Endothelial cell of umbilical vein (primary cell): ENCODE measurements at regions not wholly inside any gene's neighbourhood (a gene's known extent, or its start where the extent isn't known, plus 50 kb on each side); places are given as distances from the start of the nearest gene placed in this dataset.

ENCODE experiments used
- BruUV-seq: library from RNA; stranded (reverse); fragments of 400-500 nt; replicated peaks from 2 replicates; lab custom pipeline; 2021; lab: Mats Ljungman, UMichigan
- CTCF ChIA-PET: fragments of 300-600, 350-600 bp; sonication (Branson Sonifier 250); formaldehyde crosslinking; loops from one replicate; lab custom pipeline; 2021; ENCODE audit warnings: antibody characterized with exemption, inconsistent platforms; lab: Charles Lee
- POLR2A ChIA-PET: fragments of 300-600, 350-600 bp; sonication (Branson Sonifier 250); formaldehyde crosslinking; loops from one replicate; lab custom pipeline; 2021; ENCODE audit warnings: antibody characterized with exemption, inconsistent platforms; lab: Charles Lee
- DNase-seq: peaks from one replicate; pipeline ENCODE4 v3.0.0-alpha.2; 2011; ENCODE audit warnings: low read depth, low spot score
- FAIRE-seq: peaks from 2 replicates; lab custom pipeline; 2011; peaks lifted over from hg19 to GRCh38; lab: Jason Lieb, UNC
- H2AFZ ChIP-seq: 2 replicates; pipeline ENCODE4 v1.6.0; 2012; ENCODE audit warnings: low read depth, low read length, control low read depth, inconsistent platforms
- H3K27ac ChIP-seq: 2 replicates; pipeline ENCODE4 v1.5.1; 2011; ENCODE audit warnings: low read depth, mild to moderate bottlenecking, control low read depth, low read length, moderate library complexity; ENCODE audit not compliant: insufficient read depth
- H3K27me3 ChIP-seq, 2 experiments: 2 replicates each; pipeline versions ENCODE4 v1.6.0 to v1.6.1; 2011; ENCODE audit warnings: low read length in 2 of 2, mixed read lengths in 1 of 2; ENCODE audit not compliant: control insufficient read depth in 2 of 2, insufficient read depth in 2 of 2
- H3K36me3 ChIP-seq, 2 experiments: 2 replicates in 1 of 2; 3 replicates in 1 of 2; pipeline ENCODE4 v1.5.1; 2011; ENCODE audit warnings: low read length in 2 of 2, mild to moderate bottlenecking in 1 of 2, moderate library complexity in 1 of 2; ENCODE audit not compliant: control insufficient read depth in 2 of 2, insufficient read depth in 2 of 2; ENCODE audit errors: extremely low read depth in 1 of 2
- H3K4me1 ChIP-seq: 3 replicates; pipeline ENCODE4 v1.5.1; 2011; ENCODE audit warnings: mild to moderate bottlenecking, low read length; ENCODE audit not compliant: control insufficient read depth, insufficient read depth; ENCODE audit errors: extremely low read depth
- H3K4me2 ChIP-seq: 2 replicates; pipeline ENCODE4 v1.6.1; 2011; ENCODE audit warnings: low read length, control low read depth, mixed read lengths; ENCODE audit not compliant: insufficient read depth
- H3K4me3 ChIP-seq, 3 experiments: fragments of 200-600 bp in 1 of 3; sonication (generic), shearing (Covaris generic) in 1 of 3; replicated peaks in 1 of 3; 2 replicates each; pipeline ENCODE4 v1.5.1; 2011 to 2016; ENCODE audit warnings: control low read depth in 3 of 3, low read length in 3 of 3, mild to moderate bottlenecking in 2 of 3, inconsistent platforms in 1 of 3, low read depth in 1 of 3, moderate library complexity in 1 of 3; ENCODE audit not compliant: insufficient read depth in 1 of 3
- H3K79me2 ChIP-seq: 2 replicates; pipeline ENCODE4 v1.6.0; 2012; ENCODE audit warnings: low read length, inconsistent platforms; ENCODE audit not compliant: control insufficient read depth, insufficient read depth
- H3K9ac ChIP-seq: replicated peaks from 2 replicates; pipeline ENCODE3; 2011; ENCODE audit warnings: low read length, control low read depth; ENCODE audit not compliant: insufficient read depth; ENCODE audit errors: extremely low read depth
- H3K9me1 ChIP-seq: replicated peaks from 3 replicates; pipeline ENCODE4 v1.6.0; 2011; ENCODE audit warnings: mild to moderate bottlenecking, low read length; ENCODE audit not compliant: control insufficient read depth, insufficient read depth; ENCODE audit errors: extremely low read depth
- H3K9me3 ChIP-seq: replicated peaks from 2 replicates; pipeline ENCODE4 v1.5.1; 2012; ENCODE audit warnings: low read length, inconsistent platforms; ENCODE audit not compliant: control insufficient read depth, insufficient read depth
- H4K20me1 ChIP-seq: replicated peaks from 2 replicates; pipeline ENCODE3; 2011; ENCODE audit warnings: mild to moderate bottlenecking, low read length; ENCODE audit not compliant: control insufficient read depth, insufficient read depth; ENCODE audit errors: extremely low read depth
- EZH2 ChIP-seq: IDR thresholded peaks from 2 replicates; pipeline ENCODE4 v1.6.1; 2012; ENCODE audit warnings: borderline replicate concordance, low read depth, mild to moderate bottlenecking, moderate library complexity, low read length, inconsistent platforms; ENCODE audit not compliant: severe bottlenecking
- FOS ChIP-seq: IDR thresholded peaks from 2 replicates; pipeline ENCODE4 v1.6.1; 2011; ENCODE audit warnings: mild to moderate bottlenecking, low read length, moderate library complexity, borderline replicate concordance; ENCODE audit not compliant: insufficient read depth
- GATA2 ChIP-seq: IDR thresholded peaks from 2 replicates; pipeline ENCODE4 v1.7.0; 2011; ENCODE audit warnings: low read depth, mild to moderate bottlenecking, moderate library complexity, mixed read lengths, low read length; ENCODE audit not compliant: insufficient read length, insufficient read depth
- JUN ChIP-seq: IDR thresholded peaks from 2 replicates; pipeline ENCODE4 v1.6.1; 2011; ENCODE audit warnings: borderline replicate concordance, low read depth; ENCODE audit not compliant: insufficient read length, insufficient read depth
- MYC ChIP-seq: IDR thresholded peaks from one replicate; pipeline ENCODE4 v1.6.1; 2011; ENCODE audit warnings: mild to moderate bottlenecking, low read depth, low read length
- POLR2A ChIP-seq: IDR thresholded peaks from 2 replicates; pipeline ENCODE4 v1.6.1; 2012; ENCODE audit warnings: low read depth, mild to moderate bottlenecking, control low read depth, low read length
- POLR2AphosphoS5 ChIP-seq: IDR thresholded peaks from 2 replicates; pipeline ENCODE4 v1.6.1; 2012; ENCODE audit warnings: low read depth, mild to moderate bottlenecking, control low read depth, low read length, moderate library complexity; ENCODE audit not compliant: insufficient read depth
- dilution Hi-C: fragments of 300-500 bp; cut with MboI; formaldehyde crosslinking; loops from one replicate; pipeline ENCODE4 v1.15.0; 2019; ENCODE audit warnings: low sequenced_read_pairs; ENCODE audit not compliant: extremely low pct_ligation_motif_present
- intact Hi-C: fragments of 100-400 bp; cut with micrococcal nuclease; formaldehyde crosslinking; loops from one replicate; pipeline ENCODE4 v1.10.0; 2022
- TF ChIP-seq, protein P1 (sequence below): IDR thresholded peaks from 2 replicates; pipeline ENCODE4 v1.6.1; 2011; ENCODE audit not compliant: insufficient read depth, insufficient read length
- TF ChIP-seq, protein P2 (sequence below), 2 donors: IDR thresholded peaks; 1 replicate in 1 of 2; 2 replicates in 1 of 2; pipeline ENCODE4 v1.5.1; 2011; ENCODE audit warnings: low read length in 2 of 2, mild to moderate bottlenecking in 2 of 2, moderate library complexity in 2 of 2, control low read depth in 1 of 2, inconsistent platforms in 1 of 2, low read depth in 1 of 2; ENCODE audit not compliant: insufficient read depth in 1 of 2; ENCODE audit errors: extremely low read depth in 1 of 2

DNA sequence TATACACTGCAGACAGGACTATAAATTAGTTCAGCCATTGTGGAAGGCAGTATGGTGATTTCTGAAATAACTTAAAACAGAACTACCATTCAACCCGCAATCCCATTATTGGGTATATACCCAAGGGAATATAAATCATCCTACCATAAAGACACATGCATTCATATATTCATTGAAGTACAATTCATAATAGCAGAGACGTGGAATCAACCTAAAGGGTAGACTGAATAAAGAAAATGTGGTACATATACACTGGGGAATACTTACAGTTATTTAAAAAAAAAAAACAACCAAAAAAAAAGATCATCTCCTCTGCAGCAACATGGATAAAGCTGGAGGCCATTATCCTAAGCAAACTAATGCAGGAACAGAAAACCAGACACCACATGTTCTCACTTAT lies 473.9 kb downstream of the TRHDE start:
- H4K20me1 ChIP-seq: no peaks in the 10 kb centered on the region
- H3K4me3 ChIP-seq: no peak overlapping the region
- ChIA-PET POLR2A (no interaction called here), CTCF (no interaction called here)
- DNase-seq: no peak
- H3K9me1 ChIP-seq: no peaks in the 10 kb centered on the region
- no peak overlapping the region for H3K27ac ChIP-seq
- dilution Hi-C loops (no loop called here), intact Hi-C loops (no loop called here)
- H3K4me2 ChIP-seq: no peak overlapping the region
- no peaks in the 10 kb centered on the region for H3K27me3 ChIP-seq
- no peaks in the 10 kb centered on the region for H3K36me3 ChIP-seq
- TF ChIP-seq EZH2 (no peak), FOS (no peak), MYC (no peak), GATA2 (no peak), JUN (no peak), POLR2A (no peak), POLR2AphosphoS5 (no peak)
- TF ChIP-seq, protein P1, sequence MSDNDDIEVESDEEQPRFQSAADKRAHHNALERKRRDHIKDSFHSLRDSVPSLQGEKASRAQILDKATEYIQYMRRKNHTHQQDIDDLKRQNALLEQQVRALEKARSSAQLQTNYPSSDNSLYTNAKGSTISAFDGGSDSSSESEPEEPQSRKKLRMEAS: no peak
- TF ChIP-seq, protein P2, sequence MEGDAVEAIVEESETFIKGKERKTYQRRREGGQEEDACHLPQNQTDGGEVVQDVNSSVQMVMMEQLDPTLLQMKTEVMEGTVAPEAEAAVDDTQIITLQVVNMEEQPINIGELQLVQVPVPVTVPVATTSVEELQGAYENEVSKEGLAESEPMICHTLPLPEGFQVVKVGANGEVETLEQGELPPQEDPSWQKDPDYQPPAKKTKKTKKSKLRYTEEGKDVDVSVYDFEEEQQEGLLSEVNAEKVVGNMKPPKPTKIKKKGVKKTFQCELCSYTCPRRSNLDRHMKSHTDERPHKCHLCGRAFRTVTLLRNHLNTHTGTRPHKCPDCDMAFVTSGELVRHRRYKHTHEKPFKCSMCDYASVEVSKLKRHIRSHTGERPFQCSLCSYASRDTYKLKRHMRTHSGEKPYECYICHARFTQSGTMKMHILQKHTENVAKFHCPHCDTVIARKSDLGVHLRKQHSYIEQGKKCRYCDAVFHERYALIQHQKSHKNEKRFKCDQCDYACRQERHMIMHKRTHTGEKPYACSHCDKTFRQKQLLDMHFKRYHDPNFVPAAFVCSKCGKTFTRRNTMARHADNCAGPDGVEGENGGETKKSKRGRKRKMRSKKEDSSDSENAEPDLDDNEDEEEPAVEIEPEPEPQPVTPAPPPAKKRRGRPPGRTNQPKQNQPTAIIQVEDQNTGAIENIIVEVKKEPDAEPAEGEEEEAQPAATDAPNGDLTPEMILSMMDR (IDR thresholded peaks at IDR 0.05; ENCODE audit: extremely low read depth in 1 of 2, insufficient read depth in 1 of 2, low read depth in 1 of 2, low read length in 2 of 2): no peak
- no peaks in the 10 kb centered on the region for H3K79me2 ChIP-seq
- H3K9ac ChIP-seq: no peak overlapping the region
- no peaks in the 10 kb centered on the region for H3K4me1 ChIP-seq
- BruUV-seq: no TSS peak
- FAIRE-seq: no peak
- H3K9me3 ChIP-seq: peaks cover 1% of the 10 kb centered on the region
- H2AFZ ChIP-seq: no peak overlapping the region
